GM23248 (cell line): ENCODE measurements at regions not wholly inside any gene's neighbourhood (a gene's known extent, or its start where the extent isn't known, plus 50 kb on each side); places are given as distances from the start of the nearest gene placed in this dataset.

Experiments
- EZH2 ChIP-seq: fragments of 200-600 bp; sonication (generic); IDR thresholded peaks from 2 replicates; pipeline ENCODE4 v1.6.1; 2018; ENCODE audit warnings: antibody characterized with exemption, mild to moderate bottlenecking; ENCODE audit not compliant: insufficient read depth, poor library complexity, severe bottlenecking
- EZH2phosphoT487 ChIP-seq: fragments of 200-600 bp; sonication (generic); IDR thresholded peaks from 2 replicates; pipeline ENCODE4 v1.6.1; 2018; ENCODE audit warnings: antibody characterized with exemption, moderate library complexity, mild to moderate bottlenecking, low read depth; ENCODE audit not compliant: insufficient read depth

DNA sequence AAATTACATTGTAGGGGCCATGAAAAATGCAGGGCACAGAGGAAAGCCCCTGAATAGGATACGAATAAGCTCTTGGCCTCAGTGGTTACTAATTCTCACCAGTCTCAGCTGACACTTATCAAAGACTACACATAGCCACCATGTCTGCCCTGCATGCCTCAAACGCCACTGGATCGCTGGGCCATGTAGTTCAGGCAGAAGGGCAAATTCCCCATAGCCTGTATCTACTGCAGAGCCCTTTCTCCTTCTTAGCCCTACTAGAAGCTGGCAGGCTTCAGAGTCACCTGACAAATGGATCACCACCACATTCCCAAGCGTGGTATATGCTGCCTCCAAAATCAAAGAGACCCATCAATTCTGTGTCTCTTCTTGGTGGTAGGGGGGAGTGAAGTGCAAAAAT lies 177.4 kb downstream of the MINAR1 start:
- TF ChIP-seq EZH2, result no peak
- no peak for TF ChIP-seq EZH2phosphoT487
